ENCODE measurements at regions not wholly inside any gene's neighbourhood (a gene's known extent, or its start where the extent isn't known, plus 50 kb on each side); places are given as distances from the start of the nearest gene placed in this dataset.
A peak's percentile ranks its signal among the peaks of the same experiment; 100 is the strongest.

- Histone ChIP-seq H3K4me1 (ENCODE audit: control insufficient read depth, insufficient read depth, low read depth, low read length) (no peaks in the 10 kb centered on the region), H3K79me1 (replicated peaks; ENCODE audit: low read length, poor library complexity, severe bottlenecking) (no peaks in the 10 kb centered on the region), H4K8ac (ENCODE audit: low read length) (no peak overlapping the region), H3K4me2 (ENCODE audit: low read length, poor library complexity, severe bottlenecking) (no peak overlapping the region), H3K9ac (ENCODE audit: low read length) (no peak overlapping the region), H3K9me3 (ENCODE audit: control insufficient read depth, low read length) (no peaks in the 10 kb centered on the region), H2BK5ac (ENCODE audit: low read depth, low read length, poor library complexity, severe bottlenecking) (no peak overlapping the region), H3K23ac (ENCODE audit: low read length in 2 of 2) (no peak overlapping the region), H3K36me3 (ENCODE audit: control insufficient read depth in 1 of 2, insufficient read depth in 2 of 2, low read depth in 1 of 2, low read length in 2 of 2) (no peaks in the 10 kb centered on the region), H3K4ac (ENCODE audit: low read depth in 1 of 2, low read length in 2 of 2) (no peak overlapping the region), H2BK15ac (ENCODE audit: low read depth, poor library complexity, severe bottlenecking) (no peak overlapping the region), H3K27ac (ENCODE audit: low read length, poor library complexity, severe bottlenecking) (no peak overlapping the region), H4K91ac (ENCODE audit: low read length) (no peak overlapping the region), H3K4me3 (ENCODE audit: insufficient read depth in 1 of 2, low read depth in 1 of 2, low read length in 2 of 2) (no peak overlapping the region), H2BK120ac (ENCODE audit: low read depth, low read length) (no peak overlapping the region), H2BK12ac (ENCODE audit: low read length in 2 of 2) (no peak overlapping the region), H2AK5ac (ENCODE audit: low read length, severe bottlenecking) (no peak overlapping the region), H2AFZ (ENCODE audit: low read depth, low read length) (no peak overlapping the region), H3K14ac (ENCODE audit: low read length in 2 of 2) (no peak overlapping the region), H3K18ac (ENCODE audit: low read depth in 1 of 2, low read length in 2 of 2) (no peak overlapping the region), H3K27me3 (ENCODE audit: control insufficient read depth in 1 of 2, insufficient read depth in 1 of 2, low read length in 2 of 2) (no peaks in the 10 kb centered on the region)
- no peak for DNase-seq
- 95% methylated on average over 4 of the region's 4 CpGs for WGBS
Observed at GRCh38 chr3:76324101-76324500, 538.8 kb upstream of the ZNF717 start.

DNA sequence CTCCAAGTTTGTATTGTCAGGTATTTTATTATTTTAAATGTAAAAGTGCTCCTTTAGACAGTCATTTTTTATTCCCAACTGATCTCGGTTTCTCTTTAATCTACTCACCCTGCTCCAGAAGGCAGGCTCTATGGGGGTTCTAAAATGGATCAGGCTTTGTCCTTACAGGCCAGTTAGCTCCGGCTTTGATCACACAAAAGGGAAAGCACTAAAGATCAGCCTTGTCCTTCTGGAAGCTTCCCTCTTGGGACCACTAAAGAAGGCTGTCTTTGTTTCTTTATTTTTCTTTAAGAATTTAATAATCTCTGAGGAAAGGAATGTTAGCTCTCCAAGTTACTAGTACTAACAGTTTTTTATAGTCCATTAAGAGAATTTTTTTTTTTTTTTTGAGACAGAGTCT is 560.5 kb upstream of the ZNF717 start:
- H3K4ac ChIP-seq (ENCODE audit: low read depth in 1 of 2, low read length in 2 of 2): no peak overlapping the region
- H3K36me3 ChIP-seq (ENCODE audit: control insufficient read depth in 1 of 2, insufficient read depth in 2 of 2, low read depth in 1 of 2, low read length in 2 of 2): no peaks in the 10 kb centered on the region
- no peak overlapping the region for H3K18ac ChIP-seq (ENCODE audit: low read depth in 1 of 2, low read length in 2 of 2)
- no peak overlapping the region for H2AFZ ChIP-seq (ENCODE audit: low read depth, low read length)
- no peaks in the 10 kb centered on the region for H3K27me3 ChIP-seq (ENCODE audit: control insufficient read depth in 1 of 2, insufficient read depth in 1 of 2, low read length in 2 of 2)
- peak overlapping the region; percentile 15 for H3K9ac ChIP-seq (ENCODE audit: low read length)
- no peaks in the 10 kb centered on the region for H3K79me1 ChIP-seq (replicated peaks; ENCODE audit: low read length, poor library complexity, severe bottlenecking)
- no peak overlapping the region for H3K4me2 ChIP-seq (ENCODE audit: low read length, poor library complexity, severe bottlenecking)
- no peak overlapping the region for H2BK15ac ChIP-seq (ENCODE audit: low read depth, poor library complexity, severe bottlenecking)
- no peak overlapping the region for H3K27ac ChIP-seq (ENCODE audit: low read length, poor library complexity, severe bottlenecking)
- WGBS: 71% methylated on average over 2 of the region's 2 CpGs
- H2BK5ac ChIP-seq (ENCODE audit: low read depth, low read length, poor library complexity, severe bottlenecking): no peak overlapping the region
- no peak overlapping the region for H3K4me3 ChIP-seq (ENCODE audit: insufficient read depth in 1 of 2, low read depth in 1 of 2, low read length in 2 of 2)
- H2AK5ac ChIP-seq (ENCODE audit: low read length, severe bottlenecking): no peak overlapping the region
- no peak overlapping the region for H4K91ac ChIP-seq (ENCODE audit: low read length)
- no peaks in the 10 kb centered on the region for H3K4me1 ChIP-seq (ENCODE audit: control insufficient read depth, insufficient read depth, low read depth, low read length)
- no peak overlapping the region for H3K14ac ChIP-seq (ENCODE audit: low read length in 2 of 2)
- DNase-seq: no peak
- no peak overlapping the region for H2BK12ac ChIP-seq (ENCODE audit: low read length in 2 of 2)
- H4K8ac ChIP-seq (ENCODE audit: low read length): no peak overlapping the region
- H3K23ac ChIP-seq (ENCODE audit: low read length in 2 of 2): no peak overlapping the region
- H2BK120ac ChIP-seq (ENCODE audit: low read depth, low read length): no peak overlapping the region
- no peaks in the 10 kb centered on the region for H3K9me3 ChIP-seq (ENCODE audit: control insufficient read depth, low read length)

DNA sequence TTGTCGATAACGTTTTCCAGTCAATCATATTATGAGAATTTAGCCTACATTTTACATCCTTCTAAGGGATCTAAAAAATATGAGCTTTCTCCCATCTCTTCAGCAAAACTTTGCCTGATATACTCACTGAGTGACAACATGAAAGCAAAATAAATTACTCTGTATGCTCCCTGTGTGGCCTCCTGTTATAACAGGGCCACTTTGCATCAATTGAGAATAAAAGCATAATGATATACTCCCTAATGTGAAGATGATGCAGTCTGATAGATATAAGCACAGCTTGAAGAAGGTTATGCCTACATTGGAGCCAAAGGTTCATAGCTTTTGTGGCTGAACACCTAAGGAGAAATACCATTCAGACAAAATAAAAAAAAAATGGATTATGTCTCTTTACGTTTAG is 561.3 kb upstream of the ZNF717 start:
- 96% methylated on average over 2 of the region's 3 CpGs for WGBS
- no peak overlapping the region for H4K8ac ChIP-seq (ENCODE audit: low read length)

DNA sequence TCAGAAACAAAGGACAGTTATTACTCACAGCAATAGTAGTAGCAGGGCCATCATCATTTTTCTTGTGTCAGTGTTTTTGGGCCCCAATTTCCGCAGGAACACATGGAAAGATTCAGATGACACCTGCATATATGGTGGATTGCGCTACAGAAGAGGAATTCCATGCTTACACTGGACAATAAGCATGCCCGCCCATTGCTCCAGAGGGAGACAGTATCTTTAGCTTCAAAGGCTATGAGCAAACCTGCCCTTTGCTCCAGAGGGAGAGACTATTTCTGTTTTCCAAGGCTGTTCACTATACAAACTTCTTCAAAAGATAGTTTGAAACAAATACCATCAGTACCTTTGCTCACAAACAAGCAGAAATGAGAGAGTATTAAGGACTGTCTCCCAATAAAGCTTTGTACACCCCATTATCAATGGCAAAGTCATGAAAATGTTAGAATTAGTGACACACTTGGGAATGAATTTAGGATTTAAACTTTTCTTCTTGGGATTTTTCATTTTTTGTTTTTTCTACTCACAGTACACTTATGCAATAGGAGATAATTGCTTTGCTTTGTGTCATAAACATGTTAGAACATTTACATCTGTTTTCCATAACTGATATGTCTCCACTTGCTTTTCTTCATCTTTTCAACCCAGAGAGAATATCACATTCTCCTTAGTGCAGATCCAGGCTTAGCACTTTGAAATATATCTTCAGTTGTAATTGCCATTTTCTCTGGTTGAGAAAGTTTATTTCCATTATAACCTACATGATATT is 564.5 kb upstream of the ZNF717 start:
- no peak overlapping the region for H3K9ac ChIP-seq (ENCODE audit: low read length)
- no peak overlapping the region for H2BK5ac ChIP-seq (ENCODE audit: low read depth, low read length, poor library complexity, severe bottlenecking)
- no peak overlapping the region for H3K4me2 ChIP-seq (ENCODE audit: low read length, poor library complexity, severe bottlenecking)
- H3K36me3 ChIP-seq (ENCODE audit: control insufficient read depth in 1 of 2, insufficient read depth in 2 of 2, low read depth in 1 of 2, low read length in 2 of 2): no peaks in the 10 kb centered on the region
- no peak overlapping the region for H3K4me3 ChIP-seq (ENCODE audit: insufficient read depth in 1 of 2, low read depth in 1 of 2, low read length in 2 of 2)
- H2AFZ ChIP-seq (ENCODE audit: low read depth, low read length): no peak overlapping the region
- no peak overlapping the region for H4K8ac ChIP-seq (ENCODE audit: low read length)
- no peak overlapping the region for H2BK120ac ChIP-seq (ENCODE audit: low read depth, low read length)
- no peak overlapping the region for H3K23ac ChIP-seq (ENCODE audit: low read length in 2 of 2)
- no peak overlapping the region for H3K27ac ChIP-seq (ENCODE audit: low read length, poor library complexity, severe bottlenecking)
- H4K91ac ChIP-seq (ENCODE audit: low read length): no peak overlapping the region
- no peak overlapping the region for H2BK12ac ChIP-seq (ENCODE audit: low read length in 2 of 2)
- WGBS: 98% methylated on average over 3 of the region's 3 CpGs
- H3K79me1 ChIP-seq (replicated peaks; ENCODE audit: low read length, poor library complexity, severe bottlenecking): no peaks in the 10 kb centered on the region
- H3K18ac ChIP-seq (ENCODE audit: low read depth in 1 of 2, low read length in 2 of 2): no peak overlapping the region
- no peak for DNase-seq
- H3K14ac ChIP-seq (ENCODE audit: low read length in 2 of 2): no peak overlapping the region
- no peak overlapping the region for H2AK5ac ChIP-seq (ENCODE audit: low read length, severe bottlenecking)
- H3K4me1 ChIP-seq (ENCODE audit: control insufficient read depth, insufficient read depth, low read depth, low read length): peaks cover 2% of the 10 kb centered on the region
- no peaks in the 10 kb centered on the region for H3K9me3 ChIP-seq (ENCODE audit: control insufficient read depth, low read length)
- no peaks in the 10 kb centered on the region for H3K27me3 ChIP-seq (ENCODE audit: control insufficient read depth in 1 of 2, insufficient read depth in 1 of 2, low read length in 2 of 2)
- H2BK15ac ChIP-seq (ENCODE audit: low read depth, poor library complexity, severe bottlenecking): no peak overlapping the region
- H3K4ac ChIP-seq (ENCODE audit: low read depth in 1 of 2, low read length in 2 of 2): no peak overlapping the region

More for the DNA sequence above, 561.3 kb upstream of the ZNF717 start:
- H3K14ac ChIP-seq (ENCODE audit: low read length in 2 of 2): no peak overlapping the region
- no peak overlapping the region for H2BK12ac ChIP-seq (ENCODE audit: low read length in 2 of 2)
- H3K4ac ChIP-seq (ENCODE audit: low read depth in 1 of 2, low read length in 2 of 2): no peak overlapping the region
- no peak for DNase-seq
- H3K9ac ChIP-seq (ENCODE audit: low read length): no peak overlapping the region
- H2BK5ac ChIP-seq (ENCODE audit: low read depth, low read length, poor library complexity, severe bottlenecking): no peak overlapping the region
- no peaks in the 10 kb centered on the region for H3K36me3 ChIP-seq (ENCODE audit: control insufficient read depth in 1 of 2, insufficient read depth in 2 of 2, low read depth in 1 of 2, low read length in 2 of 2)
- H2AK5ac ChIP-seq (ENCODE audit: low read length, severe bottlenecking): no peak overlapping the region
- no peaks in the 10 kb centered on the region for H3K79me1 ChIP-seq (replicated peaks; ENCODE audit: low read length, poor library complexity, severe bottlenecking)
- H3K27ac ChIP-seq (ENCODE audit: low read length, poor library complexity, severe bottlenecking): no peak overlapping the region
- no peak overlapping the region for H3K4me2 ChIP-seq (ENCODE audit: low read length, poor library complexity, severe bottlenecking)
- no peaks in the 10 kb centered on the region for H3K27me3 ChIP-seq (ENCODE audit: control insufficient read depth in 1 of 2, insufficient read depth in 1 of 2, low read length in 2 of 2)
- H2BK15ac ChIP-seq (ENCODE audit: low read depth, poor library complexity, severe bottlenecking): no peak overlapping the region
- H3K23ac ChIP-seq (ENCODE audit: low read length in 2 of 2): no peak overlapping the region
- H2BK120ac ChIP-seq (ENCODE audit: low read depth, low read length): no peak overlapping the region
- H4K91ac ChIP-seq (ENCODE audit: low read length): no peak overlapping the region
- H3K4me3 ChIP-seq (ENCODE audit: insufficient read depth in 1 of 2, low read depth in 1 of 2, low read length in 2 of 2): no peak overlapping the region
- H3K9me3 ChIP-seq (ENCODE audit: control insufficient read depth, low read length): no peaks in the 10 kb centered on the region
- no peaks in the 10 kb centered on the region for H3K4me1 ChIP-seq (ENCODE audit: control insufficient read depth, insufficient read depth, low read depth, low read length)
- no peak overlapping the region for H3K18ac ChIP-seq (ENCODE audit: low read depth in 1 of 2, low read length in 2 of 2)
- H2AFZ ChIP-seq (ENCODE audit: low read depth, low read length): no peak overlapping the region

All from mesenchymal stem cell (in vitro differentiated cells and primary cell).